H1 (cell line): ENCODE measurements at regions not wholly inside any gene's neighbourhood (a gene's known extent, or its start where the extent isn't known, plus 50 kb on each side); places are given as distances from the start of the nearest gene placed in this dataset.

Experiments used
- CREB1 ChIP-seq: IDR thresholded peaks from 2 replicates; pipeline ENCODE4 v1.6.1; 2012; ENCODE audit warnings: inconsistent platforms
- FOSL1 ChIP-seq: IDR thresholded peaks from 2 replicates; pipeline ENCODE4 v1.6.1; 2011; ENCODE audit warnings: mild to moderate bottlenecking, low read depth, low read length, moderate library complexity; ENCODE audit not compliant: insufficient read depth
- HDAC2 ChIP-seq, 2 experiments: fragments of 300-600 bp in 1 of 2; sonication (generic) in 1 of 2; IDR thresholded peaks; 2 replicates each; pipeline ENCODE4 v1.6.1; 2011 to 2012; ENCODE audit warnings: low read depth in 2 of 2, low read length in 2 of 2, mild to moderate bottlenecking in 2 of 2, moderate library complexity in 2 of 2, borderline replicate concordance in 1 of 2, inconsistent platforms in 1 of 2
- KDM5A ChIP-seq: fragments of 200-600 bp; IDR thresholded peaks from 2 replicates; pipeline ENCODE4 v1.7.1; 2012; ENCODE audit warnings: mild to moderate bottlenecking, low read length, inconsistent platforms, mixed read lengths
- YY1 ChIP-seq: IDR thresholded peaks from 2 replicates; pipeline ENCODE4 v1.6.1; 2011; ENCODE audit warnings: low read depth, mild to moderate bottlenecking, low read length
- TF ChIP-seq, protein P1 (sequence below): IDR thresholded peaks from 2 replicates; pipeline ENCODE4 v1.6.1; 2011; ENCODE audit warnings: low read depth, mild to moderate bottlenecking, low read length; ENCODE audit not compliant: insufficient read depth

DNA sequence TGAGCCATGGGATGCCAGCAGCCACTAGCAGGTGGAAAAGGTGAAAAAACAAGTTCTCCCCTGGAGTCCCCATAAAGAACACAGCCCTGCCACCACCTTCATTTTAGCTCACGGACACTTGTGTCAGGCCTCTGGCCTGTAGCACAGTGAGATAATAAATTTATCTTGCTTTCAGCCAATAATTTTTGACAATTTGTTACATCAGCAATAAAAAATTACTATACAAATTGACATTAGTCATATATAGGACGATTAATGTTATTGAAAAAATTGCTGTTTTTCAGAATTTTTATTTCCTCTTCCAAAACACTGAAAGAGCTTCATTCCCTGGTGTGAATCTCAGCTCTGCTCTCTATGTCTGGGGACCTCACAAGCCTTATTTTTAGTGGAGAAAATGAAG, 152.9 kb upstream of the ETV3 start (continued):
- TF ChIP-seq, protein P1, sequence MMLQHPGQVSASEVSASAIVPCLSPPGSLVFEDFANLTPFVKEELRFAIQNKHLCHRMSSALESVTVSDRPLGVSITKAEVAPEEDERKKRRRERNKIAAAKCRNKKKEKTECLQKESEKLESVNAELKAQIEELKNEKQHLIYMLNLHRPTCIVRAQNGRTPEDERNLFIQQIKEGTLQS = no peak
- TF ChIP-seq KDM5A (no peak), HDAC2 (IDR thresholded peaks at IDR 0.05; ENCODE audit: borderline replicate concordance in 1 of 2, low read depth in 2 of 2, low read length in 2 of 2) (no peak), FOSL1 (no peak), CREB1 (no peak), YY1 (no peak)
